ENCODE measurements at regions not wholly inside any gene's neighbourhood (a gene's known extent, or its start where the extent isn't known, plus 50 kb on each side); places are given as distances from the start of the nearest gene placed in this dataset.
"Not testable (repeated sequence)": the region's sequence is repeated elsewhere in the genome, so short reads cannot be mapped to it uniquely, and the experiment has no call there.

GRCh38 chr9:26240020-26240419 lies 561.8 kb upstream of the TUSC1 start:
- DNase-seq (ENCODE audit: low read depth) = no peak

DNA sequence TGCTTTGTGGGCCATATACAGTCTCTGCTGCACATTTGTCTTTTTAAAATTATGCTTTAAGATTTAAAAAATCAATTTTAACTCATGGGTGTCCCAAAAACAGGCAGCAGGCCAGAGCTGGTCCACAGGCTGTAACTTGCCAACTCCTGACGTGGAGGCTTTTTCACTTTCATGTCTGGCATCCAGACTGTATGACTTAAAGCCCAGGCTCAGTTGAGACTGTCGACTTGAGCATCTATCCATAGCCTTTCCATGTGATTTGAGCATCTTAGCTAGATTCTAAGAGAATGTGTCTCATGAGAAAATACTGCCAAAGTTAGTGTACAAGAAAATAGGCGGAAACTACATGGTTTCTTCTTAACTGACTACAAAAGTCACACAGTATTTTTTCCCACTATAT lies 559.0 kb upstream of the TUSC1 start:
- DNase-seq (ENCODE audit: low read depth) = no peak

GRCh38 chr9:26234865-26235264 lies 556.6 kb upstream of the TUSC1 start:
- no peak for DNase-seq (ENCODE audit: low read depth)

- no peak for DNase-seq (ENCODE audit: low read depth)
Measured at GRCh38 chr9:26231391-26231790, 553.1 kb upstream of the TUSC1 start.

- no peak for DNase-seq (ENCODE audit: low read depth)
Measured at GRCh38 chr9:26229324-26230054, 551.2 kb upstream of the TUSC1 start.

GRCh38 chr9:26228273-26228672 lies 550.0 kb upstream of the TUSC1 start:
- no peak for DNase-seq (ENCODE audit: low read depth)

- DNase-seq (ENCODE audit: low read depth) = no peak
Measured at GRCh38 chr9:26221290-26221689, 543.0 kb upstream of the TUSC1 start.

GRCh38 chr9:26220367-26220766 lies 542.1 kb upstream of the TUSC1 start:
- no peak for DNase-seq (ENCODE audit: low read depth)

- no peak for DNase-seq (ENCODE audit: low read depth)
Measured at GRCh38 chr9:26219961-26220360, 541.7 kb upstream of the TUSC1 start.

DNA sequence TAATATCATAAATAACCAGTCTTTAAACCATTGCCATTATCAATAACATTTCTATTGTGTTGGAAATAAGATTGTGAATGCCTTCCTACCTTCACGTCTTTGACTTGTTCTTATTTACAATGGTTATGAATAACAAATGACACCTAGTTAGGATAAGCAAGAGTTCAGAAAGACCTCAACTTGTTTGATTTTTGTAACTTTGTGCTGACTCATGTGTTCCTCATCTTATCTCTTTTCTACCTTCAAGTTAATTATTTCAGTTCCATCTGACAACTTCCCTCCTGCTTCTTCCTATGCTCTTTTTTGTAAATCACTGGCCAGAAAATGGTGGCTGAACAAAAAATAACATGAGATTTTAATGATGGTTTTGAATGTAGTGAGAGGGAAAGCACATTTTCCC lies 538.5 kb upstream of the TUSC1 start:
- DNase-seq (ENCODE audit: low read depth) = no peak

DNA sequence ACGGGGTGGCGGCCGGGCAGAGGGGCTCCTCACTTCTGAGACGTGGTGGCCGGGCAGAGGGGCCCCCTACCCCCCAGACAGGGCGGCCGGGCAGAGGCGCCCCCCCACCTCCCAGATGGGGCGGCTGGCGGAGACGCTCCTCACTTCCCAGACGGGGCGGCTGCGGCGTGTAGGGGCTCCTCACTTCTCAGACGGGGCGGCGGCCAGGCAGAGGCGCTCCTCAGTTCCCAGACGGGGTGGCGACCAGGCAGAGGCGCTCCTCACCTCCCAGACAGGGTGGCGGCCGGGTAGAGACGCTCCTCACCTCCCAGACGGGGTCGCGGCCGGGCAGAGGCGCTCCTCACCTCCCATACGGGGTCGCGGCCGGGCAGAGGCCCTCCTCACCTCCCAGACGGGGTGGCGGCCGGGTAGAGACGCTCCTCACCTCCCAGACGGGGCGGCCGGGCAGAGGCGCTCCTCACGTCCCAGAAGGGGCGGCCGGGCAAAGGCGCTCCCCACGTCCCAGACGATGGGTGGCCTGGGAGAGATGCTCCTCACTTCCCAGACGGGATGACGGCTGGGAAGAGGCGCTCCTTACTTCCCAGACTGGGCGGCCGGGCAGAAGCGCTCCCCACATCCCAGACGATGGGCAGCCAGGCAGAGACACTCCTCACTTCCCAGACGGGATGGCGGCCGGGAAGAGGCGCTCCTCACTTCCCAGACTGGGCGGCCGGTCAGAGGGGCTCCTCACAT lies 536.6 kb upstream of the TUSC1 start:
- not testable (repeated sequence) for DNase-seq (ENCODE audit: low read depth)

- DNase-seq (ENCODE audit: low read depth) = no peak
Measured at GRCh38 chr9:26210338-26210851, 532.2 kb upstream of the TUSC1 start.

DNA sequence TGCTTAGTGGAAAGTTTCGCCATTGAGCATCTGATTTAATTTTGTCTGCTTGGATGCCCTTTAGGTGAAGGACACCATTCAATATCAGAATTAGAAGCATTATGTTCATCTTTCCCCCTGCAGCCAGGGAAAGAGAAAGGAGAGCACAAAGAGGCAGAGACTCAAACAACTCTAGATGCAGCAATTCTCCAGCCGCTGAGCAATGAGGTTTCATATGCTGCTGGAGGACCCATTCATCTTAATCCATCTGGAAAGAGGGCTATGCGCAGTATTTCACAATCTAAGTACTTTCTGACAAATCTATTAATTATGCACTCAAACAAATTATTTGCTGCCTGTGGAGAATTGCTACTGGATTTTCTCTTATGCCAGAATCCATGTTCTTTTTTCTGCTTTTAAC lies 527.0 kb upstream of the TUSC1 start:
- no peak for DNase-seq (ENCODE audit: low read depth)

DNA sequence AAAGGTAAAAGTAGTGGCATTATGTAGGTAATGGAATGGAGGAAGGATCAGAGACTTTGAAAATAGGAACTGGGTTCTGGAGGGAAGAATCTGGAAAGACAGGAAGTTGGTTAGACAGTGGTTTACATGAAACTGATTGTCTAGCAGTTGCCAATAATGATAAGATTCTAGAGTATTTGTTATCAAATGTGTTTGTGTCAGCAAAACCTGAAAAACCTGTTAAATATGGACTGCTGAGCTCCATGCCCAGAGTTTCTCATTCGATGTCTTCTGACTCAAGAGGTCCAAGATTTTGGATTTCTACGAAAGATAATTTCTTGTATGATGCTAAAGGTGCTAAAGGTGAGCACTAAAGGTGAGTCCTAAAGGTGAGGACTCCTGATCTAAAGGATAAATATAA lies 515.0 kb upstream of the TUSC1 start:
- no peak for DNase-seq (ENCODE audit: low read depth)

- no peak for DNase-seq (ENCODE audit: low read depth)
Measured at GRCh38 chr9:26191711-26192110, 513.5 kb upstream of the TUSC1 start.

- no peak for DNase-seq (ENCODE audit: low read depth)
Measured at GRCh38 chr9:26181836-26182235, 503.6 kb upstream of the TUSC1 start.

- DNase-seq (ENCODE audit: low read depth) = no peak
Measured at GRCh38 chr9:26176628-26177027, 498.4 kb upstream of the TUSC1 start.

GRCh38 chr9:26175264-26175663 lies 497.0 kb upstream of the TUSC1 start:
- DNase-seq (ENCODE audit: low read depth) = no peak

DNA sequence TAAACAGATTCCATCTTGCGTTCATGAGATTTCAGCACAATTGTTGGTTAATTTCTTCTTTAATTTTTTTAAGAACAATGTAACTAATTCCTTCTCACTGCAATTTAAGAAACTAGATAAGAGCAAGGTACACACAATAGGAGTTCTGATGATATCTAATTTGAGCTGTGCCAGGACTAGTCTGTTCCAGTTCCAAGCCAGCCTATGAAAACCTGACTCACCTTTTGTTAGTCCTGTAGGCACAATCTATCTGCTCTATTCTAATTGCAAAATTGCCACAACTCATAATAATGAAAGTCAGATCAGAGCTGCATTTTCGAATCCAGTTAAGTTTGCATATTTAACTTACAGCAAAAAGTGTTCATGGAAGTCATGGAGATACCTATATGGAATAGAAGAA lies 494.1 kb upstream of the TUSC1 start:
- DNase-seq (ENCODE audit: low read depth) = no peak

DNA sequence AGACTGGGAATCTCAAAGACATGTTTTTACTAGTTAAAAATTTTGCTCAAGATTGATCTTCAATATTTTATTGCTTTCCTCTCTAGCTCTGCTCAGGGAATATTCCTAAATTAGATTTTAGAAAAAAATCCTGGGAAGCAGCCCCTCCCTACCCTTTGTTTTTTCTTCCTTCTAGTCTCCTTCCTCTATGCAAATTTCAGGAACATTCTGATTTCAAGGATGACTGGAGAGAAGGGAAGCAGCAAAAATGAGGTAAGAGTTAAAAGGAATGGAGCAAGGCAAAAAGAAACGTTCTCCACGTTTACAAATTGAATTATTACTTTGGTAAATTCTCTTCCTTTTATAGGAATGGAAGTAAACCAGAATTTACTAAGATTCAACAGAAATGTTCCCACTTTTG lies 493.4 kb upstream of the TUSC1 start:
- no peak for DNase-seq (ENCODE audit: low read depth)

- DNase-seq (ENCODE audit: low read depth) = no peak
Measured at GRCh38 chr9:26170190-26170589, 491.9 kb upstream of the TUSC1 start.

DNA sequence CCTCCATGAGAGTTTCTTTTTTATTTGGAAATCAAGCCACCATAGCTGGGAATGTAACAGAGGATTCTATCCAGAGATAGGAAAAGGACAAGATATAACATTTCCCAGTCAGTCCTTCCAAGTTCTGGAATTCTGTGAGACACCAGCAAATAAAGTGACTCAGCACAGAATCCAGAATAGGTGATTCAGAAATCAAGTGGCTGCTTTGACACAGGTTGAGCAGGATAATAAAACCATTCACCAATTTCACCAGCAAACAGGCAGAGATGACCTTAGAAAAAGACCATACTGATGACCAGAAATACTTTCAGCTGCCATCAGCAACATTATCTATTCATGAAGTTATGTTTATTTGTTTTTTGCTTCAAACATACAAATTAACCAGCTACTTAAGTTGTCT lies 491.5 kb upstream of the TUSC1 start:
- DNase-seq (ENCODE audit: low read depth) = no peak

DNA sequence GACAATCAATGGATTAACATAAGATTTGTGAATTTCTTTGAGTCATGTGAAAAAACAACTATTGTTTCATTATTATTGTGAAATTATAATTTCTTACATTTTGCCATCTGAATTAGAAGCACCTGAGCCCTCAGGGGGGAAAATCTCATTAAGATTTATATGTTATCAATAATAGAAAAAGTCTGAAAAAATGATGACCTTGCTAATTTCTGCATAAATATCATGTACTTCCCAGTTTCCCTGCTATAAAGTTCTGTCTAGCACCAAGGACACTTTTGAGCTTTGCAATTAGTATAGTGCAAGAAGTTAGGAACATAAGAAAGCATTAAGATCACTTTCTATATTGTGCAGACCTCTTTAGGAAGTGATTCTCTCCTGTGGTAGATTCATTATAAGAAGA lies 488.3 kb upstream of the TUSC1 start:
- DNase-seq (ENCODE audit: low read depth) = no peak

GRCh38 chr9:26165426-26165825 lies 487.2 kb upstream of the TUSC1 start:
- DNase-seq (ENCODE audit: low read depth) = no peak
